GM12891 (cell line): ENCODE measurements at regions not wholly inside any gene's neighbourhood (a gene's known extent, or its start where the extent isn't known, plus 50 kb on each side); places are given as distances from the start of the nearest gene placed in this dataset.

Experiments
- POLR2A ChIP-seq: IDR thresholded peaks from 2 replicates; pipeline ENCODE4 v1.6.1; 2011; ENCODE audit warnings: low read depth, low read length, control low read depth
- POLR2AphosphoS5 ChIP-seq: IDR thresholded peaks from 2 replicates; pipeline ENCODE4 v1.6.1; 2011; ENCODE audit warnings: low read depth, low read length, control low read depth

- TF ChIP-seq POLR2AphosphoS5 (no peak), POLR2A (no peak)
Measured at GRCh38 chr9:22829236-22829635, 382.6 kb downstream of the DMRTA1 start.
